Heart left ventricle (tissue), 16 donors: ENCODE measurements at regions not wholly inside any gene's neighbourhood (a gene's known extent, or its start where the extent isn't known, plus 50 kb on each side); places are given as distances from the start of the nearest gene placed in this dataset.

Experiments
- ATAC-seq, 4 donors: fragments of 200-7000 bp; cut with Tn5 transposase; one replicate each; pipeline ENCODE4 v1.9.1; 2020 to 2022; ENCODE audit warnings: moderate library complexity in 4 of 4, mild to moderate bottlenecking in 3 of 4, moderate number of reproducible peaks in 1 of 4
- DNase-seq, 5 donors: peaks; one replicate each; pipeline ENCODE4 v3.0.0-alpha.2; 2020
- H3K27ac ChIP-seq, 12 donors: fragments of 200-600 bp; sonication (generic) in 4 of 12; one replicate each; pipeline versions ENCODE4 v1.5.0 to v1.8.0; 2016 to 2022; ENCODE audit warnings: mild to moderate bottlenecking in 2 of 12
- H3K27me3 ChIP-seq, 9 donors: fragments of 200-600 bp; sonication (generic) in 2 of 9; one replicate each; pipeline versions ENCODE4 v1.5.1 to v1.8.0; 2016 to 2022; ENCODE audit warnings: mild to moderate bottlenecking in 3 of 9
- H3K36me3 ChIP-seq, 9 donors: fragments of 200-600 bp; sonication (generic) in 2 of 9; one replicate each; pipeline versions ENCODE4 v1.5.0 to v1.8.0; 2018 to 2022; ENCODE audit warnings: mild to moderate bottlenecking in 2 of 9
- H3K4me1 ChIP-seq, 12 donors: fragments of 200-600 bp; sonication (generic) in 4 of 12; one replicate each; pipeline versions ENCODE4 v1.5.0 to v1.8.0; 2016 to 2022; ENCODE audit warnings: mild to moderate bottlenecking in 3 of 12
- H3K4me3 ChIP-seq, 12 donors: fragments of 200-600 bp; sonication (generic) in 4 of 12; one replicate each; pipeline versions ENCODE4 v1.5.0 to v1.8.0; 2017 to 2022; ENCODE audit warnings: mild to moderate bottlenecking in 9 of 12, moderate library complexity in 4 of 12
- H3K9me3 ChIP-seq, 12 donors: fragments of 200-600 bp; sonication (generic) in 4 of 12; one replicate each; pipeline versions ENCODE4 v1.5.0 to v1.8.0; 2016 to 2022; ENCODE audit warnings: mild to moderate bottlenecking in 1 of 12
- CTCF ChIP-seq, 12 donors: fragments of 200-600 bp; sonication (generic) in 4 of 12; IDR thresholded peaks; one replicate each; pipeline versions ENCODE4 v1.5.0 to v1.8.0; 2018 to 2022; ENCODE audit warnings: antibody characterized with exemption in 12 of 12, mild to moderate bottlenecking in 5 of 12
- POLR2A ChIP-seq, 2 donors: fragments of 450-650 bp; IDR thresholded peaks; one replicate each; pipeline ENCODE4 v1.6.1; 2017; ENCODE audit warnings: antibody characterized with exemption in 2 of 2, mild to moderate bottlenecking in 2 of 2, moderate library complexity in 2 of 2
- WGBS, 4 donors: extraction: QIAGEN DNeasy Blood & Tissue Kit in 2 of 4; methylation state at CpG; one replicate each; pipeline versions ENCODE4 v1.1.5 to v1.1.7; 2013 to 2018; 5-methylcytosine and 5-hydroxymethylcytosine counted together
- intact Hi-C, 10 donors: fragments of 100-400 bp; cut with DNase I; formaldehyde crosslinking; loops; one replicate each; pipeline versions ENCODE4 v1.11.1 to v1.14.2; 2022
- donor health status: ischemic (EF 13 %, LVEDD 7.1; RV severe dilation, severe dysfunction).
- donor health status: healthy with polysubstance abuse.
- donor health status: DM: no; HTN: yes; CAD: no.
- donor health status: DM: no; HTN: no; CAD: no.
- donor health status: ischemic (EF 25% LVEDD 6.9; RV normal size, moderate dysfunction).
- donor health status: ischemic (EF 25% LVEDD 5.7; RV mildly dilated, moderate dysfunction).
- donor health status: healthy.
- donor health status: DM: yes; HTN: yes; CAD: no.
- donor health status: ischemic (EF 35%, LVEDD 5.7; RV mildly dilated, moderate dysfunction).
- donor health status: nonischemic (EF 11% LVEDD 7.7; RV severe dilation, severe dysfunction).
- donor health status: DM: yes; HTN: yes; CAD: no.
- donor health status: PGD.
- donor health status: ischemic (EF 29% LVEDD 5.4; RV normal size, mild dysfunction).
- donor health status: nonischemic (EF 23%, LVEDD 6.1; RV moderate dilation, normal function).

GRCh38 chr6:113377362-113377942 is 479.7 kb upstream of the MARCKS start:
- Histone ChIP-seq H3K4me1 (peaks cover 0 to 8% (median 0%) of the 10 kb centered on the region in 12 donors), H3K9me3 (no peaks in the 10 kb centered on the region), H3K36me3 (no peaks in the 10 kb centered on the region), H3K27me3 (no peaks in the 10 kb centered on the region), H3K4me3 (no peak overlapping the region), H3K27ac (no peak overlapping the region)
- TF ChIP-seq POLR2A (IDR thresholded peaks at IDR 0.05), result no peak
- no peak for TF ChIP-seq CTCF (IDR thresholded peaks at IDR 0.05)
- intact Hi-C loops, result no loop called here
- ATAC-seq, result no peak
- no peak for DNase-seq
- WGBS, 4 donors, result 94 to 97% (median 95%) methylated on average over 4 of the region's 4 CpGs

- Histone ChIP-seq H3K36me3 (no peaks in the 10 kb centered on the region), H3K27me3 (no peaks in the 10 kb centered on the region), H3K4me1 (peaks cover 0 to 8% (median 0%) of the 10 kb centered on the region in 12 donors), H3K27ac (no peak overlapping the region), H3K4me3 (no peak overlapping the region), H3K9me3 (no peaks in the 10 kb centered on the region)
- DNase-seq (no peak), ATAC-seq (no peak)
- intact Hi-C loops, result no loop called here
- 58 to 87% (median 68%) methylated on average over 3 of the region's 3 CpGs for WGBS, 4 donors
- no peak for TF ChIP-seq CTCF (IDR thresholded peaks at IDR 0.05)
- TF ChIP-seq POLR2A (IDR thresholded peaks at IDR 0.05), result no peak
Observed at GRCh38 chr6:113380591-113380990, 476.6 kb upstream of the MARCKS start.

GRCh38 chr6:113381232-113381631 is 475.9 kb upstream of the MARCKS start:
- TF ChIP-seq CTCF (IDR thresholded peaks at IDR 0.05), result no peak
- TF ChIP-seq POLR2A (IDR thresholded peaks at IDR 0.05), result no peak
- Histone ChIP-seq H3K27ac (no peak overlapping the region), H3K9me3 (no peaks in the 10 kb centered on the region), H3K4me1 (peaks cover 0 to 8% (median 0%) of the 10 kb centered on the region in 12 donors), H3K27me3 (no peaks in the 10 kb centered on the region), H3K36me3 (no peaks in the 10 kb centered on the region), H3K4me3 (no peak overlapping the region)
- ATAC-seq (no peak), DNase-seq (no peak)
- intact Hi-C loops, result no loop called here

GRCh38 chr6:113381959-113382358 is 475.2 kb upstream of the MARCKS start:
- Histone ChIP-seq H3K4me3 (no peak overlapping the region), H3K27me3 (no peaks in the 10 kb centered on the region), H3K36me3 (no peaks in the 10 kb centered on the region), H3K27ac (no peak overlapping the region), H3K9me3 (no peaks in the 10 kb centered on the region), H3K4me1 (peaks cover 0 to 8% (median 0%) of the 10 kb centered on the region in 12 donors)
- no peak for ATAC-seq
- TF ChIP-seq CTCF (IDR thresholded peaks at IDR 0.05) (no peak), POLR2A (IDR thresholded peaks at IDR 0.05) (no peak)
- 21 to 25% (median 24%) methylated on average over 2 of the region's 2 CpGs for WGBS, 4 donors
- DNase-seq, result peak in 2 of 5 donors; percentile 26 to 52
- intact Hi-C loops, result no loop called here
